Spleen (tissue), 7 donors: ENCODE measurements at regions not wholly inside any gene's neighbourhood (a gene's known extent, or its start where the extent isn't known, plus 50 kb on each side); places are given as distances from the start of the nearest gene placed in this dataset.

ENCODE experiments used
- CTCF ChIP-seq, 11 experiments: fragments of 200-600 bp in 7 of 11; fragments of 450-650 bp in 4 of 11; sonication (generic) in 4 of 11; IDR thresholded peaks in 8 of 11; conservative IDR thresholded peaks in 3 of 11; 1 replicate in 7 of 11; 2 replicates in 4 of 11; pipeline versions ENCODE4 v1.4.0 to v1.8.0; 2016 to 2021; ENCODE audit warnings: antibody characterized with exemption in 11 of 11, inconsistent platforms in 4 of 11, mild to moderate bottlenecking in 1 of 11
- POLR2A ChIP-seq, 3 donors: fragments of 450-650 bp; IDR thresholded peaks; one replicate each; pipeline ENCODE4 v1.5.1; 2017; ENCODE audit warnings: antibody characterized with exemption in 3 of 3, mild to moderate bottlenecking in 1 of 3
- POLR2AphosphoS5 ChIP-seq, 3 donors: sonication (generic); formaldehyde crosslinking; IDR thresholded peaks; one replicate each; pipeline ENCODE4 v1.5.1; 2017; ENCODE audit warnings: antibody characterized with exemption in 3 of 3
- donor health status: DM: no; HTN: no; CAD: no; lungs with moderate emphysema.
- donor health status: DM: no; HTN: no; CAD: no.
- donor health status: DM: no; HTN: no; CAD: no.

DNA sequence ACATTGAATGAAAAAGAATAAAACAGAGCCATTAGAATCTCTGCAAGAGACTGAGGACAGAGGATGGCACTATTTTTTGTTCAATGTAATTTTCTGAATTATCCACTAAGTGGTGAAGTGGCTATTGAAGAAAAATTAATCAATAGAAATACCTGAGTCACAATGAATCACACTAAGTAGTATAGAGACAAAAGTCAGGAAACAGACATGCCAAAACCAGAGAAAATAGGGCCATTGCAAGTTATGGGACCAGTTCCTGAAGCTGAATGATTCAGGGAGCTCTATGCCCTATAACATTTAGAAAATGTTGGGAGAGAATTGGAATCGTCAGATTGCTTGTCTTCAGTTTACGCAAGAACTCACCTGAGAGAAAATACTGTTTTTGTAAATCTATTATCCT lies 1103.2 kb upstream of the ALCAM start:
- no peak for TF ChIP-seq CTCF (IDR thresholded peaks at IDR 0.05 in 8 of 11, conservative IDR thresholded peaks at IDR 0.05 in 3 of 11)
- no peak for TF ChIP-seq POLR2AphosphoS5 (IDR thresholded peaks at IDR 0.05)
- no peak for TF ChIP-seq POLR2A (IDR thresholded peaks at IDR 0.05)
